Endothelial cell of umbilical vein (primary cell): ENCODE measurements at regions not wholly inside any gene's neighbourhood (a gene's known extent, or its start where the extent isn't known, plus 50 kb on each side); places are given as distances from the start of the nearest gene placed in this dataset.

Experiments used
- BruUV-seq: library from RNA; stranded (reverse); fragments of 400-500 nt; replicated peaks from 2 replicates; lab custom pipeline; 2021; lab: Mats Ljungman, UMichigan
- CTCF ChIA-PET: fragments of 300-600, 350-600 bp; sonication (Branson Sonifier 250); formaldehyde crosslinking; loops from one replicate; lab custom pipeline; 2021; ENCODE audit warnings: antibody characterized with exemption, inconsistent platforms; lab: Charles Lee
- POLR2A ChIA-PET: fragments of 300-600, 350-600 bp; sonication (Branson Sonifier 250); formaldehyde crosslinking; loops from one replicate; lab custom pipeline; 2021; ENCODE audit warnings: antibody characterized with exemption, inconsistent platforms; lab: Charles Lee
- DNase-seq: peaks from one replicate; pipeline ENCODE4 v3.0.0-alpha.2; 2011; ENCODE audit warnings: low read depth, low spot score
- FAIRE-seq: peaks from 2 replicates; lab custom pipeline; 2011; peaks lifted over from hg19 to GRCh38; lab: Jason Lieb, UNC
- H2AFZ ChIP-seq: 2 replicates; pipeline ENCODE4 v1.6.0; 2012; ENCODE audit warnings: low read depth, low read length, control low read depth, inconsistent platforms
- H3K27ac ChIP-seq: 2 replicates; pipeline ENCODE4 v1.5.1; 2011; ENCODE audit warnings: low read depth, mild to moderate bottlenecking, control low read depth, low read length, moderate library complexity; ENCODE audit not compliant: insufficient read depth
- H3K27me3 ChIP-seq, 2 experiments: 2 replicates each; pipeline versions ENCODE4 v1.6.0 to v1.6.1; 2011; ENCODE audit warnings: low read length in 2 of 2, mixed read lengths in 1 of 2; ENCODE audit not compliant: control insufficient read depth in 2 of 2, insufficient read depth in 2 of 2
- H3K36me3 ChIP-seq, 2 experiments: 2 replicates in 1 of 2; 3 replicates in 1 of 2; pipeline ENCODE4 v1.5.1; 2011; ENCODE audit warnings: low read length in 2 of 2, mild to moderate bottlenecking in 1 of 2, moderate library complexity in 1 of 2; ENCODE audit not compliant: control insufficient read depth in 2 of 2, insufficient read depth in 2 of 2; ENCODE audit errors: extremely low read depth in 1 of 2
- H3K4me1 ChIP-seq: 3 replicates; pipeline ENCODE4 v1.5.1; 2011; ENCODE audit warnings: mild to moderate bottlenecking, low read length; ENCODE audit not compliant: control insufficient read depth, insufficient read depth; ENCODE audit errors: extremely low read depth
- H3K4me2 ChIP-seq: 2 replicates; pipeline ENCODE4 v1.6.1; 2011; ENCODE audit warnings: low read length, control low read depth, mixed read lengths; ENCODE audit not compliant: insufficient read depth
- H3K4me3 ChIP-seq, 3 experiments: fragments of 200-600 bp in 1 of 3; sonication (generic), shearing (Covaris generic) in 1 of 3; replicated peaks in 1 of 3; 2 replicates each; pipeline ENCODE4 v1.5.1; 2011 to 2016; ENCODE audit warnings: control low read depth in 3 of 3, low read length in 3 of 3, mild to moderate bottlenecking in 2 of 3, inconsistent platforms in 1 of 3, low read depth in 1 of 3, moderate library complexity in 1 of 3; ENCODE audit not compliant: insufficient read depth in 1 of 3
- H3K79me2 ChIP-seq: 2 replicates; pipeline ENCODE4 v1.6.0; 2012; ENCODE audit warnings: low read length, inconsistent platforms; ENCODE audit not compliant: control insufficient read depth, insufficient read depth
- H3K9ac ChIP-seq: replicated peaks from 2 replicates; pipeline ENCODE3; 2011; ENCODE audit warnings: low read length, control low read depth; ENCODE audit not compliant: insufficient read depth; ENCODE audit errors: extremely low read depth
- H3K9me1 ChIP-seq: replicated peaks from 3 replicates; pipeline ENCODE4 v1.6.0; 2011; ENCODE audit warnings: mild to moderate bottlenecking, low read length; ENCODE audit not compliant: control insufficient read depth, insufficient read depth; ENCODE audit errors: extremely low read depth
- H3K9me3 ChIP-seq: replicated peaks from 2 replicates; pipeline ENCODE4 v1.5.1; 2012; ENCODE audit warnings: low read length, inconsistent platforms; ENCODE audit not compliant: control insufficient read depth, insufficient read depth
- H4K20me1 ChIP-seq: replicated peaks from 2 replicates; pipeline ENCODE3; 2011; ENCODE audit warnings: mild to moderate bottlenecking, low read length; ENCODE audit not compliant: control insufficient read depth, insufficient read depth; ENCODE audit errors: extremely low read depth
- EZH2 ChIP-seq: IDR thresholded peaks from 2 replicates; pipeline ENCODE4 v1.6.1; 2012; ENCODE audit warnings: borderline replicate concordance, low read depth, mild to moderate bottlenecking, moderate library complexity, low read length, inconsistent platforms; ENCODE audit not compliant: severe bottlenecking
- FOS ChIP-seq: IDR thresholded peaks from 2 replicates; pipeline ENCODE4 v1.6.1; 2011; ENCODE audit warnings: mild to moderate bottlenecking, low read length, moderate library complexity, borderline replicate concordance; ENCODE audit not compliant: insufficient read depth
- GATA2 ChIP-seq: IDR thresholded peaks from 2 replicates; pipeline ENCODE4 v1.7.0; 2011; ENCODE audit warnings: low read depth, mild to moderate bottlenecking, moderate library complexity, mixed read lengths, low read length; ENCODE audit not compliant: insufficient read length, insufficient read depth
- JUN ChIP-seq: IDR thresholded peaks from 2 replicates; pipeline ENCODE4 v1.6.1; 2011; ENCODE audit warnings: borderline replicate concordance, low read depth; ENCODE audit not compliant: insufficient read length, insufficient read depth
- MYC ChIP-seq: IDR thresholded peaks from one replicate; pipeline ENCODE4 v1.6.1; 2011; ENCODE audit warnings: mild to moderate bottlenecking, low read depth, low read length
- POLR2A ChIP-seq: IDR thresholded peaks from 2 replicates; pipeline ENCODE4 v1.6.1; 2012; ENCODE audit warnings: low read depth, mild to moderate bottlenecking, control low read depth, low read length
- POLR2AphosphoS5 ChIP-seq: IDR thresholded peaks from 2 replicates; pipeline ENCODE4 v1.6.1; 2012; ENCODE audit warnings: low read depth, mild to moderate bottlenecking, control low read depth, low read length, moderate library complexity; ENCODE audit not compliant: insufficient read depth
- dilution Hi-C: fragments of 300-500 bp; cut with MboI; formaldehyde crosslinking; loops from one replicate; pipeline ENCODE4 v1.15.0; 2019; ENCODE audit warnings: low sequenced_read_pairs; ENCODE audit not compliant: extremely low pct_ligation_motif_present
- intact Hi-C: fragments of 100-400 bp; cut with micrococcal nuclease; formaldehyde crosslinking; loops from one replicate; pipeline ENCODE4 v1.10.0; 2022
- TF ChIP-seq, protein P1 (sequence below): IDR thresholded peaks from 2 replicates; pipeline ENCODE4 v1.6.1; 2011; ENCODE audit not compliant: insufficient read depth, insufficient read length
- TF ChIP-seq, protein P2 (sequence below), 2 donors: IDR thresholded peaks; 1 replicate in 1 of 2; 2 replicates in 1 of 2; pipeline ENCODE4 v1.5.1; 2011; ENCODE audit warnings: low read length in 2 of 2, mild to moderate bottlenecking in 2 of 2, moderate library complexity in 2 of 2, control low read depth in 1 of 2, inconsistent platforms in 1 of 2, low read depth in 1 of 2; ENCODE audit not compliant: insufficient read depth in 1 of 2; ENCODE audit errors: extremely low read depth in 1 of 2

DNA sequence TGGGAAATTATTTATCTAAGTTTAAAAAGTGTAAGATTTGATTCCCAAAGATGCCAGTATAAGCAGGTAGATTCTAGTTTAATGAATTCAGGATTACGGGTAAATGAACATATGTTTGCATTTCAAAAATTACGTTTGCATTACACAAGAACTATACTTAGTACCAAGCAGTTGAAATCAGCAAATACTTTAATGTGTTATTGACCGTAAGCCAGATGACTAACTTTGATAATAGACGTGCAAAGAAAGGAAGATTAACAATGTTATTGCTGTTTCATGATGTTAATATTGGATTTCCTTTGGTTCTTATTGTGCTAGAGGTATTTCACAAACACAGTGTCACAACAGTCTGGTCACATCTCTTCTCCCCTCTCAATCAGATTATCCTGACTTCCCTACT is 294.7 kb downstream of the TDRD15 start:
- no TSS peak for BruUV-seq
- DNase-seq (no peak), FAIRE-seq (no peak)
- Histone ChIP-seq H3K4me1 (no peaks in the 10 kb centered on the region), H4K20me1 (no peaks in the 10 kb centered on the region), H3K27ac (no peak overlapping the region), H2AFZ (no peak overlapping the region), H3K4me3 (no peak overlapping the region), H3K9me1 (no peaks in the 10 kb centered on the region), H3K9ac (no peak overlapping the region), H3K79me2 (no peaks in the 10 kb centered on the region), H3K27me3 (no peaks in the 10 kb centered on the region), H3K4me2 (no peak overlapping the region), H3K36me3 (no peaks in the 10 kb centered on the region), H3K9me3 (no peaks in the 10 kb centered on the region)
- CTCF ChIA-PET = no interaction called here
- POLR2A ChIA-PET = no interaction called here
- no peak for TF ChIP-seq POLR2AphosphoS5
- TF ChIP-seq JUN = no peak
- TF ChIP-seq FOS = no peak
- no peak for TF ChIP-seq POLR2A
- TF ChIP-seq, protein P1, sequence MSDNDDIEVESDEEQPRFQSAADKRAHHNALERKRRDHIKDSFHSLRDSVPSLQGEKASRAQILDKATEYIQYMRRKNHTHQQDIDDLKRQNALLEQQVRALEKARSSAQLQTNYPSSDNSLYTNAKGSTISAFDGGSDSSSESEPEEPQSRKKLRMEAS = no peak
- TF ChIP-seq GATA2 = no peak
- TF ChIP-seq, protein P2, sequence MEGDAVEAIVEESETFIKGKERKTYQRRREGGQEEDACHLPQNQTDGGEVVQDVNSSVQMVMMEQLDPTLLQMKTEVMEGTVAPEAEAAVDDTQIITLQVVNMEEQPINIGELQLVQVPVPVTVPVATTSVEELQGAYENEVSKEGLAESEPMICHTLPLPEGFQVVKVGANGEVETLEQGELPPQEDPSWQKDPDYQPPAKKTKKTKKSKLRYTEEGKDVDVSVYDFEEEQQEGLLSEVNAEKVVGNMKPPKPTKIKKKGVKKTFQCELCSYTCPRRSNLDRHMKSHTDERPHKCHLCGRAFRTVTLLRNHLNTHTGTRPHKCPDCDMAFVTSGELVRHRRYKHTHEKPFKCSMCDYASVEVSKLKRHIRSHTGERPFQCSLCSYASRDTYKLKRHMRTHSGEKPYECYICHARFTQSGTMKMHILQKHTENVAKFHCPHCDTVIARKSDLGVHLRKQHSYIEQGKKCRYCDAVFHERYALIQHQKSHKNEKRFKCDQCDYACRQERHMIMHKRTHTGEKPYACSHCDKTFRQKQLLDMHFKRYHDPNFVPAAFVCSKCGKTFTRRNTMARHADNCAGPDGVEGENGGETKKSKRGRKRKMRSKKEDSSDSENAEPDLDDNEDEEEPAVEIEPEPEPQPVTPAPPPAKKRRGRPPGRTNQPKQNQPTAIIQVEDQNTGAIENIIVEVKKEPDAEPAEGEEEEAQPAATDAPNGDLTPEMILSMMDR (IDR thresholded peaks at IDR 0.05; ENCODE audit: extremely low read depth in 1 of 2, insufficient read depth in 1 of 2, low read depth in 1 of 2, low read length in 2 of 2) = no peak
- TF ChIP-seq EZH2 = no peak
- TF ChIP-seq MYC = no peak
- dilution Hi-C loops (no loop called here), intact Hi-C loops (no loop called here)
